IMR-90 (cell line): ENCODE measurements at regions not wholly inside any gene's neighbourhood (a gene's known extent, or its start where the extent isn't known, plus 50 kb on each side); places are given as distances from the start of the nearest gene placed in this dataset.

ENCODE experiments used
- BHLHE40 ChIP-seq: fragments of 150-350 bp; IDR thresholded peaks from 2 replicates; pipeline ENCODE4 v1.6.1; 2016; ENCODE audit warnings: mild to moderate bottlenecking, low read depth, low read length
- CEBPB ChIP-seq: IDR thresholded peaks from 2 replicates; pipeline ENCODE4 v1.6.1; 2012; ENCODE audit warnings: low read depth, low read length, improper control_type of control experiment
- MAFK ChIP-seq: IDR thresholded peaks from 2 replicates; pipeline ENCODE4 v1.6.1; 2012; ENCODE audit warnings: low read depth, low read length, improper control_type of control experiment
- MXI1 ChIP-seq: IDR thresholded peaks from 2 replicates; pipeline ENCODE4 v1.6.1; 2012; ENCODE audit warnings: low read depth, mild to moderate bottlenecking, low read length, moderate library complexity, borderline replicate concordance
- NFE2L2 ChIP-seq: fragments of 150-350 bp; IDR thresholded peaks from 2 replicates; pipeline ENCODE4 v1.6.1; 2016; ENCODE audit warnings: low read depth, mild to moderate bottlenecking, low read length
- POLR2A ChIP-seq: IDR thresholded peaks from 2 replicates; pipeline ENCODE4 v1.6.1; 2012; ENCODE audit warnings: mild to moderate bottlenecking, low read depth, low read length
- RAD21 ChIP-seq: IDR thresholded peaks from 2 replicates; pipeline ENCODE4 v1.6.1; 2012; ENCODE audit warnings: low read length, improper control_type of control experiment
- RCOR1 ChIP-seq: IDR thresholded peaks from 2 replicates; pipeline ENCODE4 v1.6.1; 2012; ENCODE audit warnings: mild to moderate bottlenecking, low read length, improper control_type of control experiment; ENCODE audit not compliant: insufficient replicate concordance
- SMC3 ChIP-seq: fragments of 150-350 bp; IDR thresholded peaks from 2 replicates; pipeline ENCODE4 v1.6.1; 2016; ENCODE audit warnings: low read depth, mild to moderate bottlenecking, antibody characterized with exemption, low read length, moderate library complexity
- TF ChIP-seq, protein P1 (sequence below): conservative IDR thresholded peaks from 2 replicates; pipeline ENCODE4 v1.5.1; 2012; ENCODE audit warnings: mild to moderate bottlenecking, low read depth, low read length, improper control_type of control experiment
- TF ChIP-seq, protein P2 (sequence below): fragments of 150-350 bp; IDR thresholded peaks from 2 replicates; pipeline ENCODE4 v1.6.1; 2017; ENCODE audit warnings: mild to moderate bottlenecking, antibody characterized with exemption, low read length, low read depth

DNA sequence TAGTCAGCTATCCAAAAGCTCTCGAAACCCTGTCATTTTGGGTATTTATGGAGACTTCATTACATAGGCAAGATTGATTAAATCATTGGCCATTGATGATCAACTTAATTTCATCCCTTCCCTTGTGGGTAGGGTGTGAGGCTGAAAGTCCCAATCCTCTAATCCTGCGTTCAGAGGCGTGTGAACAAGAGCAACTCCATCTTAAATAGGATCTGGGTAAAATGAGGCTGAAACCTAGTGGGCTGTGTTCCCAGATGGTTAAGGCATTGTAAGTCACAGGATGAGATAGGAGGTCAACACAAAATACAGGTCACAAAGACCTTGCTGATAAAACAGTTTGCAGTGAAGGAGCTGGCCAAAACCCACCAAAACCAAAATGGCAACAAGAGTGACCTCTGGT is 641.7 kb upstream of the GJE1 start:
- no peak for TF ChIP-seq SMC3
- TF ChIP-seq POLR2A = no peak
- TF ChIP-seq, protein P1, sequence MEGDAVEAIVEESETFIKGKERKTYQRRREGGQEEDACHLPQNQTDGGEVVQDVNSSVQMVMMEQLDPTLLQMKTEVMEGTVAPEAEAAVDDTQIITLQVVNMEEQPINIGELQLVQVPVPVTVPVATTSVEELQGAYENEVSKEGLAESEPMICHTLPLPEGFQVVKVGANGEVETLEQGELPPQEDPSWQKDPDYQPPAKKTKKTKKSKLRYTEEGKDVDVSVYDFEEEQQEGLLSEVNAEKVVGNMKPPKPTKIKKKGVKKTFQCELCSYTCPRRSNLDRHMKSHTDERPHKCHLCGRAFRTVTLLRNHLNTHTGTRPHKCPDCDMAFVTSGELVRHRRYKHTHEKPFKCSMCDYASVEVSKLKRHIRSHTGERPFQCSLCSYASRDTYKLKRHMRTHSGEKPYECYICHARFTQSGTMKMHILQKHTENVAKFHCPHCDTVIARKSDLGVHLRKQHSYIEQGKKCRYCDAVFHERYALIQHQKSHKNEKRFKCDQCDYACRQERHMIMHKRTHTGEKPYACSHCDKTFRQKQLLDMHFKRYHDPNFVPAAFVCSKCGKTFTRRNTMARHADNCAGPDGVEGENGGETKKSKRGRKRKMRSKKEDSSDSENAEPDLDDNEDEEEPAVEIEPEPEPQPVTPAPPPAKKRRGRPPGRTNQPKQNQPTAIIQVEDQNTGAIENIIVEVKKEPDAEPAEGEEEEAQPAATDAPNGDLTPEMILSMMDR = no peak
- no peak for TF ChIP-seq MXI1
- no peak for TF ChIP-seq CEBPB
- TF ChIP-seq MAFK = no peak
- TF ChIP-seq NFE2L2 = no peak
- TF ChIP-seq RCOR1 = no peak
- no peak for TF ChIP-seq BHLHE40
- TF ChIP-seq RAD21 = no peak
- TF ChIP-seq, protein P2, sequence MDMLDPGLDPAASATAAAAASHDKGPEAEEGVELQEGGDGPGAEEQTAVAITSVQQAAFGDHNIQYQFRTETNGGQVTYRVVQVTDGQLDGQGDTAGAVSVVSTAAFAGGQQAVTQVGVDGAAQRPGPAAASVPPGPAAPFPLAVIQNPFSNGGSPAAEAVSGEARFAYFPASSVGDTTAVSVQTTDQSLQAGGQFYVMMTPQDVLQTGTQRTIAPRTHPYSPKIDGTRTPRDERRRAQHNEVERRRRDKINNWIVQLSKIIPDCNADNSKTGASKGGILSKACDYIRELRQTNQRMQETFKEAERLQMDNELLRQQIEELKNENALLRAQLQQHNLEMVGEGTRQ = no peak
